Ascending aorta (tissue), 2 donors: ENCODE measurements at regions not wholly inside any gene's neighbourhood (a gene's known extent, or its start where the extent isn't known, plus 50 kb on each side); places are given as distances from the start of the nearest gene placed in this dataset.

ENCODE experiments used
- DNase-seq, 2 donors: peaks; one replicate each; pipeline ENCODE4 v3.0.0-alpha.2; 2019; ENCODE audit warnings: low spot score in 2 of 2
- H3K27ac ChIP-seq, 2 donors: fragments of 200-600 bp; sonication (generic); one replicate each; pipeline ENCODE4 v1.5.1; 2016 to 2017; ENCODE audit warnings: mild to moderate bottlenecking in 1 of 2
- H3K27me3 ChIP-seq: fragments of 200-600 bp; sonication (generic); one replicate; pipeline ENCODE4 v1.5.1; 2017
- H3K36me3 ChIP-seq, 2 donors: fragments of 200-600 bp; sonication (generic); one replicate each; pipeline ENCODE4 v1.5.1; 2016
- H3K4me1 ChIP-seq, 2 donors: fragments of 200-600 bp; sonication (generic); one replicate each; pipeline ENCODE4 v1.5.1; 2016 to 2017; ENCODE audit warnings: mild to moderate bottlenecking in 1 of 2
- H3K4me3 ChIP-seq, 2 donors: fragments of 200-600 bp; sonication (generic); one replicate each; pipeline ENCODE4 v1.5.1; 2016 to 2017; ENCODE audit warnings: mild to moderate bottlenecking in 1 of 2
- H3K9me3 ChIP-seq, 2 donors: fragments of 200-600 bp; sonication (generic); one replicate each; pipeline ENCODE4 v1.5.1; 2016
- intact Hi-C: fragments of 100-400 bp; cut with DNase I; formaldehyde crosslinking; loops from one replicate; pipeline ENCODE4 v1.15.1; 2023
- TF ChIP-seq, protein P1 (sequence below), 3 experiments: fragments of 200-600 bp in 2 of 3; fragments of 450-650 bp in 1 of 3; sonication (generic) in 2 of 3; IDR thresholded peaks; one replicate each; pipeline ENCODE4 v1.5.1; 2016 to 2019; ENCODE audit warnings: antibody characterized with exemption in 3 of 3, mild to moderate bottlenecking in 1 of 3, moderate library complexity in 1 of 3

- H3K36me3 ChIP-seq = no peaks in the 10 kb centered on the region
- TF ChIP-seq, protein P1, sequence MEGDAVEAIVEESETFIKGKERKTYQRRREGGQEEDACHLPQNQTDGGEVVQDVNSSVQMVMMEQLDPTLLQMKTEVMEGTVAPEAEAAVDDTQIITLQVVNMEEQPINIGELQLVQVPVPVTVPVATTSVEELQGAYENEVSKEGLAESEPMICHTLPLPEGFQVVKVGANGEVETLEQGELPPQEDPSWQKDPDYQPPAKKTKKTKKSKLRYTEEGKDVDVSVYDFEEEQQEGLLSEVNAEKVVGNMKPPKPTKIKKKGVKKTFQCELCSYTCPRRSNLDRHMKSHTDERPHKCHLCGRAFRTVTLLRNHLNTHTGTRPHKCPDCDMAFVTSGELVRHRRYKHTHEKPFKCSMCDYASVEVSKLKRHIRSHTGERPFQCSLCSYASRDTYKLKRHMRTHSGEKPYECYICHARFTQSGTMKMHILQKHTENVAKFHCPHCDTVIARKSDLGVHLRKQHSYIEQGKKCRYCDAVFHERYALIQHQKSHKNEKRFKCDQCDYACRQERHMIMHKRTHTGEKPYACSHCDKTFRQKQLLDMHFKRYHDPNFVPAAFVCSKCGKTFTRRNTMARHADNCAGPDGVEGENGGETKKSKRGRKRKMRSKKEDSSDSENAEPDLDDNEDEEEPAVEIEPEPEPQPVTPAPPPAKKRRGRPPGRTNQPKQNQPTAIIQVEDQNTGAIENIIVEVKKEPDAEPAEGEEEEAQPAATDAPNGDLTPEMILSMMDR (IDR thresholded peaks at IDR 0.05) = no peak
- no peak overlapping the region for H3K27ac ChIP-seq
- DNase-seq = no peak
- H3K9me3 ChIP-seq = no peaks in the 10 kb centered on the region
- intact Hi-C loops = no loop called here
- H3K27me3 ChIP-seq = no peaks in the 10 kb centered on the region
- H3K4me1 ChIP-seq = no peaks in the 10 kb centered on the region
- H3K4me3 ChIP-seq = no peak overlapping the region
These were observed 177.9 kb downstream of the GALC start for GRCh38 chr14:87815121-87815520.

GRCh38 chr14:87813686-87814085 is 179.3 kb downstream of the GALC start:
- H3K36me3 ChIP-seq = no peaks in the 10 kb centered on the region
- H3K27me3 ChIP-seq = no peaks in the 10 kb centered on the region
- no peak for DNase-seq
- intact Hi-C loops = no loop called here
- no peaks in the 10 kb centered on the region for H3K4me1 ChIP-seq
- H3K27ac ChIP-seq = no peak overlapping the region
- TF ChIP-seq, protein P1 (IDR thresholded peaks at IDR 0.05) = no peak
- H3K9me3 ChIP-seq = no peaks in the 10 kb centered on the region
- H3K4me3 ChIP-seq = no peak overlapping the region

GRCh38 chr14:87813211-87813610 is 179.8 kb downstream of the GALC start:
- Histone ChIP-seq H3K4me3 (no peak overlapping the region), H3K27ac (no peak overlapping the region), H3K36me3 (no peaks in the 10 kb centered on the region), H3K9me3 (no peaks in the 10 kb centered on the region), H3K4me1 (no peaks in the 10 kb centered on the region), H3K27me3 (no peaks in the 10 kb centered on the region)
- intact Hi-C loops = no loop called here
- no peak for DNase-seq
- TF ChIP-seq, protein P1 (IDR thresholded peaks at IDR 0.05) = no peak

DNA sequence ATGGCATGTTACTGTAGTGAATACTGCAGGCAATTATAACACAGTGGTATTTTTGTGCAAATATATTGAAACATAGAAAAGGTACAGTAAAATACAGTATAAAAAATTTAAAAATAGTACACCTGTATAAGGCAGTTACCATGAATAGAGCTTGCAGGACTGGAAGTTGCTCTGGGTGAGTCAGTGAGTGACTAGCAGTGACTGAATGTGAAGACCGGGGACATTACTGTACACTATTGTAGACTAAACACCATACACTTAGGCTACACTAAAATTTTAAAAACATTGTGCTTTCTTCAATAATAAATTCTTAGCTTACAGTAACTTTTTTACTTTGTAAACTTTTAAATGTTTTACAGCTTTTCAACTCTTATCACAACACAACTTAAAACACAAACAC is 181.7 kb downstream of the GALC start:
- Histone ChIP-seq H3K4me1 (no peaks in the 10 kb centered on the region), H3K4me3 (no peak overlapping the region), H3K27me3 (no peaks in the 10 kb centered on the region), H3K9me3 (no peaks in the 10 kb centered on the region), H3K36me3 (no peaks in the 10 kb centered on the region), H3K27ac (no peak overlapping the region)
- intact Hi-C loops = no loop called here
- TF ChIP-seq, protein P1 (IDR thresholded peaks at IDR 0.05) = no peak
- DNase-seq = no peak

GRCh38 chr14:87810711-87811110 is 182.3 kb downstream of the GALC start:
- intact Hi-C loops = no loop called here

More at GRCh38 chr14:87810711-87811110, 182.3 kb downstream of the GALC start:
- Histone ChIP-seq H3K27ac (no peak overlapping the region), H3K4me3 (no peak overlapping the region), H3K36me3 (no peaks in the 10 kb centered on the region), H3K4me1 (no peaks in the 10 kb centered on the region), H3K27me3 (no peaks in the 10 kb centered on the region), H3K9me3 (no peaks in the 10 kb centered on the region)
- TF ChIP-seq, protein P1 (IDR thresholded peaks at IDR 0.05) = no peak
- no peak for DNase-seq
